ENCODE measurements at regions not wholly inside any gene's neighbourhood (a gene's known extent, or its start where the extent isn't known, plus 50 kb on each side); places are given as distances from the start of the nearest gene placed in this dataset.
"Not testable (repeated sequence)": the region's sequence is repeated elsewhere in the genome, so short reads cannot be mapped to it uniquely, and the experiment has no call there.

GRCh38 chr6:37752718-37753117 lies 55.0 kb upstream of the MDGA1 start:
- H3K36me3 ChIP-seq (ENCODE audit: control insufficient read depth, insufficient read depth, low read length) = no peaks in the 10 kb centered on the region
- no CpG with 5 or more reads among the region's 2 CpGs for WGBS (ENCODE audit: insufficient coverage, low lambda C conversion rate)
- peaks cover 6% of the 10 kb centered on the region for H3K27me3 ChIP-seq (ENCODE audit: control insufficient read depth, insufficient read depth, low read length)
- DNase-seq = no peak
- no peaks in the 10 kb centered on the region for H3K9me3 ChIP-seq (ENCODE audit: control insufficient read depth, low read depth, low read length)
- H3K4me1 ChIP-seq (ENCODE audit: control insufficient read depth, insufficient read depth, low read length) = no peaks in the 10 kb centered on the region
- H3K27ac ChIP-seq (ENCODE audit: low read length) = no peak overlapping the region
- no peak overlapping the region for H3K4me3 ChIP-seq (ENCODE audit: low read length)

- H3K4me3 ChIP-seq (ENCODE audit: low read length); H3K9me3 ChIP-seq (ENCODE audit: control insufficient read depth, low read depth, low read length): not testable (repeated sequence)
- WGBS (ENCODE audit: insufficient coverage, low lambda C conversion rate) = 100% methylated on average over 1 of the region's 5 CpGs
Observed at GRCh38 chr6:37749367-37749766, 51.7 kb upstream of the MDGA1 start.

GRCh38 chr6:37748118-37748517 lies 50.4 kb upstream of the MDGA1 start:
- DNase-seq = no peak
- WGBS (ENCODE audit: insufficient coverage, low lambda C conversion rate) = no CpG with 5 or more reads among the region's 7 CpGs
- H3K4me3 ChIP-seq (ENCODE audit: low read length) = no peak overlapping the region
- H3K9me3 ChIP-seq (ENCODE audit: control insufficient read depth, low read depth, low read length) = no peaks in the 10 kb centered on the region
- no peaks in the 10 kb centered on the region for H3K4me1 ChIP-seq (ENCODE audit: control insufficient read depth, insufficient read depth, low read length)
- H3K27ac ChIP-seq (ENCODE audit: low read length) = no peak overlapping the region
- H3K27me3 ChIP-seq (ENCODE audit: control insufficient read depth, insufficient read depth, low read length) = no peaks in the 10 kb centered on the region
- no peaks in the 10 kb centered on the region for H3K36me3 ChIP-seq (ENCODE audit: control insufficient read depth, insufficient read depth, low read length)

More at GRCh38 chr6:37749367-37749766, 51.7 kb upstream of the MDGA1 start:
- H3K27ac ChIP-seq (ENCODE audit: low read length); H3K36me3 ChIP-seq (ENCODE audit: control insufficient read depth, insufficient read depth, low read length); H3K4me1 ChIP-seq (ENCODE audit: control insufficient read depth, insufficient read depth, low read length); DNase-seq; H3K27me3 ChIP-seq (ENCODE audit: control insufficient read depth, insufficient read depth, low read length): not testable (repeated sequence)

Data from large intestine (tissue), 3 donors.